ENCODE measurements at regions not wholly inside any gene's neighbourhood (a gene's known extent, or its start where the extent isn't known, plus 50 kb on each side); places are given as distances from the start of the nearest gene placed in this dataset.
"Not testable (repeated sequence)": the region's sequence is repeated elsewhere in the genome, so short reads cannot be mapped to it uniquely, and the experiment has no call there.

- TF ChIP-seq CTCF (conservative IDR thresholded peaks at IDR 0.05; ENCODE audit: low read length); EZH2phosphoT487 (IDR thresholded peaks at IDR 0.05; ENCODE audit: borderline replicate concordance, low read depth, low read length): not testable (repeated sequence)
Observed at GRCh38 chr21:9697751-9698150, 823.6 kb upstream of the TPTE start.
